Osteoblast (primary cell): ENCODE measurements at regions not wholly inside any gene's neighbourhood (a gene's known extent, or its start where the extent isn't known, plus 50 kb on each side); places are given as distances from the start of the nearest gene placed in this dataset.

Experiments
- DNase-seq: peaks from one replicate; pipeline ENCODE4 v3.0.0; 2011; ENCODE audit warnings: low spot score, mixed read lengths; ENCODE audit not compliant: insufficient read length; ENCODE audit errors: missing footprints
- H2AFZ ChIP-seq: 2 replicates; pipeline ENCODE4 v1.6.0; 2011; ENCODE audit warnings: mild to moderate bottlenecking, low read length
- H3K27ac ChIP-seq: 2 replicates; pipeline ENCODE4 v1.5.1; 2011; ENCODE audit warnings: mild to moderate bottlenecking, low read depth, low read length, moderate library complexity
- H3K27me3 ChIP-seq: 2 replicates; pipeline ENCODE4 v1.6.0; 2012; ENCODE audit warnings: mild to moderate bottlenecking, control low read depth, inconsistent platforms, low read length, moderate library complexity; ENCODE audit not compliant: insufficient read depth
- H3K36me3 ChIP-seq: 2 replicates; pipeline ENCODE4 v1.5.1; 2011; ENCODE audit warnings: mild to moderate bottlenecking, low read length, control low read depth, moderate library complexity; ENCODE audit not compliant: insufficient read depth
- H3K4me1 ChIP-seq: 2 replicates; pipeline ENCODE4 v1.5.1; 2011; ENCODE audit warnings: mild to moderate bottlenecking, low read length, control low read depth, moderate library complexity; ENCODE audit not compliant: insufficient read depth
- H3K4me2 ChIP-seq: 2 replicates; pipeline ENCODE4 v1.6.0; 2011; ENCODE audit warnings: mild to moderate bottlenecking, low read length; ENCODE audit not compliant: insufficient read depth
- H3K4me3 ChIP-seq: fragments of 200-600 bp; sonication (generic); 3 replicates; pipeline ENCODE4 v1.5.1; 2012; ENCODE audit warnings: mild to moderate bottlenecking, low read length, inconsistent platforms; ENCODE audit not compliant: insufficient read depth
- H3K79me2 ChIP-seq: 2 replicates; pipeline ENCODE4 v1.6.0; 2012; ENCODE audit warnings: mild to moderate bottlenecking, low read length, control low read depth, inconsistent platforms; ENCODE audit not compliant: insufficient read depth
- H3K9me3 ChIP-seq: 2 replicates; pipeline ENCODE4 v1.5.1; 2011; ENCODE audit warnings: low read depth, low read length, control low read depth
- H4K20me1 ChIP-seq: 2 replicates; pipeline ENCODE4 v1.6.0; 2012; ENCODE audit warnings: mild to moderate bottlenecking, low read length, control low read depth; ENCODE audit not compliant: insufficient read depth
- CTCF ChIP-seq: IDR thresholded peaks from 2 replicates; pipeline ENCODE4 v1.5.1; 2011; ENCODE audit warnings: mild to moderate bottlenecking, low read depth, low read length, moderate library complexity; ENCODE audit errors: extremely low read depth

- Histone ChIP-seq H3K27me3 (no peaks in the 10 kb centered on the region), H3K4me2 (no peak overlapping the region), H3K4me1 (no peaks in the 10 kb centered on the region), H3K79me2 (no peaks in the 10 kb centered on the region), H3K36me3 (no peaks in the 10 kb centered on the region), H2AFZ (no peak overlapping the region), H3K9me3 (peaks cover 2% of the 10 kb centered on the region), H3K4me3 (no peak overlapping the region), H3K27ac (no peak overlapping the region), H4K20me1 (no peaks in the 10 kb centered on the region)
- no peak for DNase-seq
- no peak for TF ChIP-seq CTCF
Measured at GRCh38 chr1:80241566-80241965, 1235.0 kb upstream of the ADGRL4 start.

GRCh38 chr1:80225510-80225909 is 1219.0 kb upstream of the ADGRL4 start:
- Histone ChIP-seq H3K27ac (no peak overlapping the region), H3K4me3 (no peak overlapping the region), H3K4me2 (no peak overlapping the region), H3K79me2 (no peaks in the 10 kb centered on the region), H3K9me3 (no peaks in the 10 kb centered on the region), H2AFZ (no peak overlapping the region), H3K27me3 (no peaks in the 10 kb centered on the region), H3K4me1 (no peaks in the 10 kb centered on the region), H4K20me1 (no peaks in the 10 kb centered on the region), H3K36me3 (no peaks in the 10 kb centered on the region)
- TF ChIP-seq CTCF = no peak
- no peak for DNase-seq

GRCh38 chr1:80221319-80221718 is 1214.8 kb upstream of the ADGRL4 start:
- Histone ChIP-seq H3K4me2 (no peak overlapping the region), H3K9me3 (no peaks in the 10 kb centered on the region), H3K27ac (no peak overlapping the region), H2AFZ (no peak overlapping the region), H4K20me1 (no peaks in the 10 kb centered on the region), H3K36me3 (no peaks in the 10 kb centered on the region), H3K4me3 (no peak overlapping the region), H3K4me1 (no peaks in the 10 kb centered on the region), H3K27me3 (no peaks in the 10 kb centered on the region), H3K79me2 (no peaks in the 10 kb centered on the region)
- DNase-seq = no peak
- TF ChIP-seq CTCF = no peak

GRCh38 chr1:80218112-80218511 is 1211.6 kb upstream of the ADGRL4 start:
- no peak overlapping the region for H2AFZ ChIP-seq
- no peaks in the 10 kb centered on the region for H4K20me1 ChIP-seq
- H3K4me1 ChIP-seq = no peaks in the 10 kb centered on the region
- no peak overlapping the region for H3K4me2 ChIP-seq
- peak; percentile 11 for DNase-seq
- H3K79me2 ChIP-seq = no peaks in the 10 kb centered on the region
- H3K36me3 ChIP-seq = no peaks in the 10 kb centered on the region
- H3K27ac ChIP-seq = no peak overlapping the region
- H3K9me3 ChIP-seq = no peaks in the 10 kb centered on the region
- no peak overlapping the region for H3K4me3 ChIP-seq
- peak; percentile 46 for TF ChIP-seq CTCF
- no peaks in the 10 kb centered on the region for H3K27me3 ChIP-seq
